H1 (cell line): ENCODE measurements at regions not wholly inside any gene's neighbourhood (a gene's known extent, or its start where the extent isn't known, plus 50 kb on each side); places are given as distances from the start of the nearest gene placed in this dataset.

Experiments
- CTCF ChIA-PET: fragments of 300-600 bp; sonication (Branson Sonifier 250); formaldehyde crosslinking; loops from one replicate; lab custom pipeline; 2021; ENCODE audit not compliant: partially characterized antibody; lab: Charles Lee
- POLR2A ChIA-PET: fragments of 300-600 bp; sonication (Branson Sonifier 250); formaldehyde crosslinking; loops from one replicate; lab custom pipeline; 2021; ENCODE audit warnings: inconsistent platforms; ENCODE audit not compliant: partially characterized antibody; lab: Charles Lee
- DNase-seq, 2 experiments: peaks; one replicate each; pipeline versions ENCODE4 v3.0.0 to v3.0.0-alpha.2; 2010 to 2022; ENCODE audit warnings: low spot score in 2 of 2, low read depth in 1 of 2, mixed read lengths in 1 of 2
- FAIRE-seq: peaks from 2 replicates; lab custom pipeline; 2011; peaks lifted over from hg19 to GRCh38; lab: Jason Lieb, UNC
- H2AFZ ChIP-seq: 2 replicates; pipeline ENCODE4 v1.8.1; 2012; ENCODE audit warnings: low read length, inconsistent platforms
- H2AK5ac ChIP-seq: 2 replicates; pipeline ENCODE4 v1.6.1; 2013; ENCODE audit warnings: low read depth, low read length
- H2BK120ac ChIP-seq: replicated peaks from 2 replicates; pipeline ENCODE3; 2013; ENCODE audit warnings: low read depth, low read length, inconsistent platforms
- H2BK12ac ChIP-seq: 2 replicates; pipeline ENCODE4 v1.6.1; 2013; ENCODE audit warnings: low read depth, low read length
- H2BK15ac ChIP-seq: 2 replicates; pipeline ENCODE4 v1.6.1; 2013; ENCODE audit warnings: low read length
- H2BK20ac ChIP-seq: 2 replicates; pipeline ENCODE4 v1.6.1; 2013; ENCODE audit warnings: low read length
- H2BK5ac ChIP-seq: 2 replicates; pipeline ENCODE4 v1.6.1; 2013; ENCODE audit warnings: low read depth, low read length
- H3K14ac ChIP-seq: 2 replicates; pipeline ENCODE4 v1.6.1; 2013; ENCODE audit warnings: inconsistent platforms; ENCODE audit not compliant: insufficient read length
- H3K18ac ChIP-seq: 2 replicates; pipeline ENCODE4 v1.6.1; 2013; ENCODE audit warnings: low read length; ENCODE audit errors: extremely low read depth
- H3K23ac ChIP-seq: 2 replicates; pipeline ENCODE4 v1.6.1; 2013; ENCODE audit warnings: inconsistent platforms; ENCODE audit not compliant: insufficient read length
- H3K23me2 ChIP-seq: 2 replicates; pipeline ENCODE4 v1.6.1; 2013; ENCODE audit warnings: low read depth, low read length
- H3K27ac ChIP-seq: 2 replicates; pipeline ENCODE4 v1.6.1; 2011; ENCODE audit warnings: low read depth, low read length, inconsistent platforms
- H3K27me3 ChIP-seq, 4 experiments: replicated peaks in 1 of 4; 1 replicate in 1 of 4; 2 replicates in 3 of 4; pipeline versions ENCODE4 v1.6.1 to v1.8.1; 2011 to 2013; ENCODE audit warnings: low read length in 3 of 4, mild to moderate bottlenecking in 3 of 4, inconsistent platforms in 2 of 4, mixed read lengths in 2 of 4, moderate library complexity in 1 of 4; ENCODE audit not compliant: control insufficient read depth in 3 of 4, insufficient read depth in 3 of 4; ENCODE audit errors: extremely low read depth in 1 of 4
- H3K36me3 ChIP-seq, 4 experiments: 2 replicates each; pipeline versions ENCODE4 v1.6.1 to v1.8.1; 2011 to 2013; ENCODE audit warnings: mild to moderate bottlenecking in 4 of 4, low read length in 3 of 4, moderate library complexity in 2 of 4, control low read depth in 1 of 4, inconsistent platforms in 1 of 4; ENCODE audit not compliant: insufficient read depth in 4 of 4, control insufficient read depth in 2 of 4
- H3K4ac ChIP-seq: replicated peaks from 2 replicates; pipeline ENCODE3; 2013; ENCODE audit warnings: low read length, low read depth, mixed read lengths, inconsistent platforms; ENCODE audit not compliant: insufficient read length
- H3K4me1 ChIP-seq, 4 experiments: replicated peaks in 1 of 4; 1 replicate in 1 of 4; 2 replicates in 3 of 4; pipeline versions ENCODE4 v1.6.1 to v1.8.1; 2011 to 2013; ENCODE audit warnings: low read length in 3 of 4, inconsistent platforms in 2 of 4, mixed read lengths in 1 of 4; ENCODE audit not compliant: insufficient read depth in 4 of 4, control insufficient read depth in 3 of 4
- H3K4me2 ChIP-seq, 2 experiments: 2 replicates each; pipeline versions ENCODE4 v1.6.1 to v1.8.1; 2011 to 2013; ENCODE audit warnings: low read depth in 2 of 2, low read length in 2 of 2, control low read depth in 1 of 2, inconsistent platforms in 1 of 2, mild to moderate bottlenecking in 1 of 2; ENCODE audit not compliant: insufficient read depth in 1 of 2
- H3K4me3 ChIP-seq, 4 experiments: fragments of 200-600, 300-600 bp in 1 of 4; sonication (generic), shearing (Covaris generic), sonication (Bioruptor Twin) in 1 of 4; 2 replicates each; pipeline versions ENCODE4 v1.5.1 to v1.8.1; 2011 to 2016; ENCODE audit warnings: low read length in 4 of 4, low read depth in 3 of 4, control low read depth in 2 of 4, inconsistent platforms in 2 of 4, mild to moderate bottlenecking in 2 of 4, mixed read lengths in 1 of 4, moderate library complexity in 1 of 4; ENCODE audit not compliant: insufficient read depth in 2 of 4; ENCODE audit errors: extremely low read depth in 1 of 4
- H3K56ac ChIP-seq: replicated peaks from 2 replicates; pipeline ENCODE3; 2013; ENCODE audit warnings: low read depth, mild to moderate bottlenecking, mixed read lengths, low read length, inconsistent platforms; ENCODE audit not compliant: insufficient read length
- H3K79me1 ChIP-seq: 2 replicates; pipeline ENCODE4 v1.6.1; 2013; ENCODE audit warnings: low read depth, low read length, control low read depth
- H3K79me2 ChIP-seq, 2 experiments: 2 replicates each; pipeline versions ENCODE4 v1.6.1 to v1.8.1; 2012 to 2013; ENCODE audit warnings: low read length in 2 of 2, mild to moderate bottlenecking in 2 of 2, inconsistent platforms in 1 of 2; ENCODE audit not compliant: insufficient read depth in 2 of 2, control insufficient read depth in 1 of 2
- H3K9ac ChIP-seq, 4 experiments: replicated peaks in 1 of 4; 1 replicate in 1 of 4; 2 replicates in 3 of 4; pipeline versions ENCODE4 v1.6.1 to v1.8.1; 2011 to 2013; ENCODE audit warnings: low read depth in 3 of 4, low read length in 3 of 4, control low read depth in 2 of 4, mild to moderate bottlenecking in 2 of 4, moderate library complexity in 2 of 4, inconsistent platforms in 1 of 4; ENCODE audit errors: extremely low read depth in 1 of 4
- H3K9me3 ChIP-seq, 2 experiments: 2 replicates each; pipeline versions ENCODE4 v1.6.1 to v1.8.1; 2012 to 2013; ENCODE audit warnings: mild to moderate bottlenecking in 2 of 2, moderate library complexity in 2 of 2, control low read depth in 1 of 2, inconsistent platforms in 1 of 2, low read depth in 1 of 2, low read length in 1 of 2, mixed read lengths in 1 of 2; ENCODE audit not compliant: insufficient read depth in 2 of 2
- H4K20me1 ChIP-seq, 2 experiments: replicated peaks in 1 of 2; 2 replicates each; pipeline versions ENCODE3 to v1.8.1; 2011 to 2013; ENCODE audit warnings: inconsistent platforms in 2 of 2, low read length in 2 of 2, mild to moderate bottlenecking in 1 of 2; ENCODE audit not compliant: insufficient read depth in 2 of 2, control insufficient read depth in 1 of 2
- H4K5ac ChIP-seq: 2 replicates; pipeline ENCODE4 v1.6.1; 2013; ENCODE audit warnings: low read length, low read depth, mixed read lengths, inconsistent platforms; ENCODE audit not compliant: insufficient read length
- H4K8ac ChIP-seq: 2 replicates; pipeline ENCODE4 v1.8.0; 2013; ENCODE audit warnings: mild to moderate bottlenecking, moderate library complexity, low read length, inconsistent platforms; ENCODE audit not compliant: insufficient read depth; ENCODE audit errors: extremely low read depth
- H4K91ac ChIP-seq: replicated peaks from 2 replicates; pipeline ENCODE3; 2013; ENCODE audit warnings: low read length, mixed read lengths, inconsistent platforms; ENCODE audit not compliant: insufficient read length
- CBX8 ChIP-seq: fragments of 300-800, 300-1000 bp; sonication (generic); IDR thresholded peaks from 2 replicates; pipeline ENCODE4 v1.7.1; 2016; ENCODE audit warnings: low read depth, low read length, borderline replicate concordance
- CEBPB ChIP-seq: IDR thresholded peaks from 2 replicates; pipeline ENCODE4 v1.6.1; 2012; ENCODE audit warnings: low read depth, low read length
- EZH2 ChIP-seq: fragments of 200-600 bp; sonication (generic); IDR thresholded peaks from 2 replicates; pipeline ENCODE4 v1.7.1; 2012; ENCODE audit warnings: low read depth, mild to moderate bottlenecking, moderate library complexity, low read length, inconsistent platforms; ENCODE audit not compliant: severe bottlenecking
- HDAC2 ChIP-seq, 2 experiments: fragments of 300-600 bp in 1 of 2; sonication (generic) in 1 of 2; IDR thresholded peaks; 2 replicates each; pipeline ENCODE4 v1.6.1; 2011 to 2012; ENCODE audit warnings: low read depth in 2 of 2, low read length in 2 of 2, mild to moderate bottlenecking in 2 of 2, moderate library complexity in 2 of 2, borderline replicate concordance in 1 of 2, inconsistent platforms in 1 of 2
- KDM4A ChIP-seq: IDR thresholded peaks from one replicate; pipeline ENCODE4 v1.7.1; 2012; ENCODE audit warnings: low read depth, mild to moderate bottlenecking, moderate library complexity, low read length, inconsistent platforms; ENCODE audit not compliant: severe bottlenecking
- NANOG ChIP-seq: IDR thresholded peaks from 2 replicates; pipeline ENCODE4 v1.6.1; 2011; ENCODE audit warnings: low read length, low read depth, mild to moderate bottlenecking, inconsistent platforms; ENCODE audit not compliant: insufficient read depth, poor library complexity, severe bottlenecking
- NRF1 ChIP-seq: IDR thresholded peaks from 2 replicates; pipeline ENCODE4 v1.6.1; 2011; ENCODE audit warnings: mild to moderate bottlenecking, low read depth, low read length, improper control_type of control experiment
- RNF2 ChIP-seq: fragments of 200-900, 300-1000 bp; sonication (generic); IDR thresholded peaks from 2 replicates; pipeline ENCODE4 v1.7.1; 2016; ENCODE audit warnings: borderline replicate concordance, low read depth, mild to moderate bottlenecking, antibody characterized with exemption, low read length; ENCODE audit not compliant: poor library complexity, severe bottlenecking; ENCODE audit errors: missing control alignments
- SAP30 ChIP-seq: fragments of 300-600 bp; sonication (generic); IDR thresholded peaks from 2 replicates; pipeline ENCODE4 v1.7.1; 2012; ENCODE audit warnings: low read length, moderate library complexity, mild to moderate bottlenecking, inconsistent platforms; ENCODE audit not compliant: insufficient read depth, insufficient replicate concordance
- SIRT6 ChIP-seq: IDR thresholded peaks from one replicate; pipeline ENCODE4 v1.7.1; 2012; ENCODE audit warnings: low read length, inconsistent platforms
- SIX5 ChIP-seq: IDR thresholded peaks from 2 replicates; pipeline ENCODE4 v1.6.1; 2011; ENCODE audit warnings: mild to moderate bottlenecking, low read depth, low read length
- SP1 ChIP-seq: IDR thresholded peaks from 2 replicates; pipeline ENCODE4 v1.6.1; 2011; ENCODE audit warnings: low read depth, low read length
- SUZ12 ChIP-seq: fragments of 200-600 bp; sonication (generic); IDR thresholded peaks from 2 replicates; pipeline ENCODE4 v1.6.1; 2012; ENCODE audit warnings: mild to moderate bottlenecking, inconsistent platforms, low read length, moderate library complexity, mixed read lengths
- WGBS, 2 experiments: shearing (Covaris generic) in 1 of 2; methylation state at CpG; one replicate each; pipeline versions ENCODE4 v1.1.6 to v1.1.7; 2013 to 2015; ENCODE audit warnings: low lambda C conversion rate in 2 of 2, mixed read lengths in 2 of 2, inconsistent platforms in 1 of 2, low coverage in 1 of 2, missing lambda C conversion rate in 1 of 2; ENCODE audit not compliant: insufficient replicate concordance in 2 of 2, insufficient coverage in 1 of 2, insufficient read length in 1 of 2; ENCODE audit errors: extremely low coverage in 1 of 2, missing lambda C conversion rate in 1 of 2; 5-methylcytosine and 5-hydroxymethylcytosine counted together

DNA sequence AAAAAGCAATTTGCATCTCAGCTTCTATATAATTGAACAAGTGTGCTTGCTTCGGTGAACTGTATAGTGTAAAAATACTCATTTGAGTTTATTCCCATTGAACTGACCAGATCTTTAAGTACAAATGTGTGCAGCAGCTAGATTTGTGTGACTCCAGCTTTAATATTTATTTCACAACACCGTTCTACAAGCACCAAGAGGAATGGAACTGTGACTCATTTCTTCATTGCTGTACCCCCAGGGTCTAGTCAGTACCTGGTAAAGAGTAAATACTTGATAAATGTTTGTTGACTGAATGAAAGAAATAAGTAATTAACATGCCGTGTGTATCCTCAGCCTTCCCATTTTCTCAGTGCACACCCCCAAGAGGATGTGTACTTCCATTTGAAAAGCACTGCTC is 464.8 kb downstream of the CBLN4 start:
- Histone ChIP-seq H2BK5ac (no peak overlapping the region), H3K36me3 (no peaks in the 10 kb centered on the region), H3K27me3 (no peaks in the 10 kb centered on the region), H2BK12ac (no peak overlapping the region), H3K56ac (no peak overlapping the region), H3K4me3 (no peak overlapping the region), H4K20me1 (no peaks in the 10 kb centered on the region), H3K4me1 (no peaks in the 10 kb centered on the region), H3K14ac (no peak overlapping the region), H3K18ac (no peak overlapping the region), H3K27ac (no peak overlapping the region), H3K4ac (no peak overlapping the region), H3K79me2 (no peaks in the 10 kb centered on the region), H2AFZ (no peak overlapping the region), H3K79me1 (no peaks in the 10 kb centered on the region), H3K9ac (no peak overlapping the region), H3K23me2 (no peaks in the 10 kb centered on the region), H3K9me3 (no peaks in the 10 kb centered on the region), H4K8ac (no peak overlapping the region), H4K91ac (no peak overlapping the region), H2BK120ac (no peak overlapping the region), H2BK15ac (no peak overlapping the region), H3K4me2 (no peak overlapping the region), H4K5ac (no peak overlapping the region), H2BK20ac (no peak overlapping the region), H3K23ac (no peak overlapping the region), H2AK5ac (no peak overlapping the region)
- no peak for DNase-seq
- ChIA-PET POLR2A (no interaction called here), CTCF (no interaction called here)
- 71% methylated on average over 3 of the region's 3 CpGs; no CpG with 5 or more reads in 1 of the 2 experiments for WGBS, 2 experiments
- FAIRE-seq, result no peak
- no peak for TF ChIP-seq NANOG
- no peak for TF ChIP-seq CBX8
- TF ChIP-seq SP1, result no peak
- no peak for TF ChIP-seq SUZ12
- no peak for TF ChIP-seq EZH2
- no peak for TF ChIP-seq KDM4A
- TF ChIP-seq RNF2, result no peak
- no peak for TF ChIP-seq SIRT6
- no peak for TF ChIP-seq CEBPB
- no peak for TF ChIP-seq HDAC2 (IDR thresholded peaks at IDR 0.05; ENCODE audit: borderline replicate concordance in 1 of 2, low read depth in 2 of 2, low read length in 2 of 2)
- TF ChIP-seq NRF1, result no peak
- TF ChIP-seq SIX5, result no peak
- no peak for TF ChIP-seq SAP30
